GM18508 (cell line): ENCODE measurements at regions not wholly inside any gene's neighbourhood (a gene's known extent, or its start where the extent isn't known, plus 50 kb on each side); places are given as distances from the start of the nearest gene placed in this dataset.
"Not testable (repeated sequence)": the region's sequence is repeated elsewhere in the genome, so short reads cannot be mapped to it uniquely, and the experiment has no call there.

Source experiments
- ATAC-seq: cut with Tn5 transposase; IDR thresholded peaks from one replicate; pipeline ENCODE4 v1.9.1; 2021; ENCODE audit warnings: moderate number of reproducible peaks; ENCODE audit not compliant: insufficient read depth, unreplicated experiment

DNA sequence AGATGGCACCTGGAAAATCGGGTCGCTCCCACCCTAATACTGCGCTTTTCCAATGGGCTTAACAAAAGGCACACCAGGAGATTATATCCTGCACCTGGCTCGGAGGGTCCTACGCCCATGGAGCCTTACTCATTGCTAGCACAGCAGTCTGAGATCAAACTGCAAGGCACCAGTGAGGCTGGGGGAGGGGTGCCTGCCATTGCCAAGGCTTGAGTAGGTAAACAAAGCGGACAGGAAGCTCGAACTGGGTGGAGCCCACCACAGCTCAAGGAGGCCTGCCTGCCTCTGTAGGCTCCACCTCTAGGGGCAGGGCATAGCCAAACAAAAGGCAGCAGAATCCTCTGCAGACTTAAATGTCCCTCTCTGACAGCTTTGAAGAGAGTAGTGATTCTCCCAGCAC is 814.8 kb downstream of the SEMA5A start:
- ATAC-seq = not testable (repeated sequence)

- ATAC-seq = no peak
Observed at GRCh38 chr5:8740595-8740994, 805.3 kb downstream of the SEMA5A start.

DNA sequence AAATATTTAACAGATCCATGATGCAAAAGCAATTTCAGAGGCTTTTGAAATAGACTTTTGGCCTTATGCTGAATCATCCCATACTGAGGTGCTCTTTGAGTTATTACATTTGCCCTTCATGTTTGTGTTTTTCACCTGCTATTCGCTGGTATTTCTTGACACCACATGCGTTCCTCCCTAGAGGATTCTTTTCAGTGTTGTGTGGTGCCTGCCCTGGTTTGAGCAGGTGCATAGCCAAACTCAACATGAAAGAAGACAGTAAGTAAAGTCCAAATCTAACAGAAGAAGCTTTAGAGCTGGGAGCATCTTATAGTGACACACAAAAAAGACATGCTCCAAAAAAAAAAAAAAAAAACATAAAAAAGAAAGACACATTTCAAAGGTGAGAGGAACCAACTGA is 796.3 kb downstream of the SEMA5A start:
- ATAC-seq = no peak

DNA sequence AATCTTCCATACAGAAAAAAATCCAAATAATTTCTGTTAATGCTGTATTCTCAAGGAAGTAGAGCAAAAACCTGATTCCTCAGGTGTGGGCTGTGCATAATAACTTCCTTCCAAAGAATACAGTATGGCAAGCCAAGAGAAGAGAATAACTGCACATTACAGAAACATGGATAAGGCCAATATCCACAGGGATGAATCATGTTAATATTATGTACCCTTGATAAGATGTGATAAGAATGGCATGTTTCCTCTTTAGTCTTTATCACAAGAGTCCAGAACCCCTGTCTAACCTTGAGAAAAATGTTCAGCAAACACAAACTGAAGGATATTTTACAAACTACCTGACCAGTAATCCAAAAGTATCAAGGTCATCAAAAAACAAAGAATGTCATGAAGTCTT is 795.8 kb downstream of the SEMA5A start:
- ATAC-seq = no peak

DNA sequence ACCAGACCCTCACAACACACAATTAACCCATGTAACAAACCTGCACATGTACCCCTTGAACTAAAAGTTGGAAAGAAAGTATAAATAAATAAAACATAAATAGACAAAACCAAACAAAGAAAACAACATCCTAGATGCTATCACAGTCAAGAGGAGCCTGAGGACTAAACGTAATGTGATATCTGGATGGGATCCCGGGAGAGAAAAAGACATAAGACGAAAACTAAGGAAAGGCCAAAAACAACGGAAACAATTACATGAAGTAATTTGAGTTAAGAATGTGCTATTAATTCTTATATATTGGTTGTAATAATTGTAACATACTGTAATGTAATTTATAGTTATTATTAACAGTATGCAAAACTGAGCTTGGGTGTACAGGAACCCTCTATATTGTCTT is 793.9 kb downstream of the SEMA5A start:
- no peak for ATAC-seq

DNA sequence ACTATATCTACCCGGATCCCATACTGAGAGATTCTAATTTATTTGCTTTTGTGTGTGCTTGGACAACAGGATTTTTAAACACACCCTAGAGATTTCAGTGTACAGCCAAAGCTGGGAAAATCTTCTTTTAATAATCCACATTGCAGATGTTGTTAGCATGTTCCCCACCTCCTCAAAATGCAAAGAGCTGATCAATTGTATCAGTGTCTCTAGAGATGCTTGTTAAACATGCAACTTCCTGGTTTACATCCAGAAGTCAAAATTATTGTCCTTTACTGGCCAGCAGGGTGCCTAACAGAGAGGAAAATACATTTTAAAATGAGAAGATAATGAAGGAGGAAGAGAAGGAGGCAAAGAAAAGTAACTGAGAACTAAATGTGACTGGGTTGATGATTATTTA is 793.3 kb downstream of the SEMA5A start:
- ATAC-seq = no peak

GRCh38 chr5:8756498-8757084 is 789.3 kb downstream of the SEMA5A start:
- no peak for ATAC-seq

GRCh38 chr5:8765886-8766285 is 780.0 kb downstream of the SEMA5A start:
- no peak for ATAC-seq

DNA sequence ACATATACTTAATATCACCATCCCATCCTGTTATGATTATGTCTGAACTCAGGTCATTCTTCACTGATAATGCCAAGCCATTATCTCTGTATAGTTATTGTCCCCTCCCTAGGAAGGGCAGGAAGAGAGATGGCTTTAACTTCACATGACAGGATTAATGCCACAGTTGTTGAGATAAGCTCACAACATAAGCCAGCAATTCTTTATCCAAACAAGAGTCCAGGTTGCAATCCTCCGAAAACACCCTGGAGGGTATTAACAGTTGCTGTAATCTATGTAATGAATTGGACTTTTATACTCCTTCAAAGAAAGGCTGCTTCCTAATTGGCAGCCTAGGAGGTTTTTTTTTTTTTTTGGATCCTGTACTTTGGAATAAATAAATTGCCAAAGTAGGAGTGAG is 779.4 kb downstream of the SEMA5A start:
- no peak for ATAC-seq

DNA sequence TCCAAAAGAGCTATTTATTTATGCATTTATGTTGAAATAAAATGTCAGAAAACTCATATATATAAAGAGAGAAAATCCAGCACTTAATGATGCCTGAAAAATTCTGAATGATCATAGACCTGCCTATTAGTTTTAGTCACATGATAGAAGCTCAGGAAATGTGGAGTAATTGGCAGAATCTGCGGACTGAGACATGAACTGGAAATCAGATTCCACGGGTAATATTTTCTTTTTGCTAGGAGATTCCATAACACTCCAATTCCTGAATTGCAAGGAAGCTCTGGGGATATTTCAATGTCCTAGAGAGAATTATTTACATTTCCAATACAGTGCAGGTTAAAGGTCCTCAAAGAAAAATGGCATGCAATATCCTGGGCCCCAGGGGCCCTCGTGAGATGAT is 778.8 kb downstream of the SEMA5A start:
- ATAC-seq = no peak

GRCh38 chr5:8767746-8768145 is 778.1 kb downstream of the SEMA5A start:
- no peak for ATAC-seq

DNA sequence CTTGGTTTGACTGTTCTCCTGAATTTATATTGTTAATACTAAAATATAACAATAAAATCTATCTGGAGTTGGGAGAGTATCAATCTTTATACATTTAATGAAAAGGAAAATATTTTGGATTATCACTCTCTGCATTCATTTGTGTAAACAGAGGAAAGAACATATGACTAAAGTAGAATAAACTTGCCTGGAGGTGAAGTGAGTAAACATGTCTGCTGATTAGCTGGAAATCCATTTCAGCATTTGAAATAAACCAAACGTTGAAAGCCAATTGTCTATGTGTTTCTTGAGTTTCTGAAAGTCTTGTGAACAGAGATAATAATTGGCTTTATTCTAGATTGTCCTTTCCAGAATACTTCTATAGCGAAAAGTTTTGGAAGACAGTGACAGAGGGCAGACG is 776.2 kb downstream of the SEMA5A start:
- no peak for ATAC-seq

GRCh38 chr5:8770431-8770830 is 775.4 kb downstream of the SEMA5A start:
- ATAC-seq = no peak

- ATAC-seq = no peak
Observed at GRCh38 chr5:8773046-8773615, 772.7 kb downstream of the SEMA5A start.

DNA sequence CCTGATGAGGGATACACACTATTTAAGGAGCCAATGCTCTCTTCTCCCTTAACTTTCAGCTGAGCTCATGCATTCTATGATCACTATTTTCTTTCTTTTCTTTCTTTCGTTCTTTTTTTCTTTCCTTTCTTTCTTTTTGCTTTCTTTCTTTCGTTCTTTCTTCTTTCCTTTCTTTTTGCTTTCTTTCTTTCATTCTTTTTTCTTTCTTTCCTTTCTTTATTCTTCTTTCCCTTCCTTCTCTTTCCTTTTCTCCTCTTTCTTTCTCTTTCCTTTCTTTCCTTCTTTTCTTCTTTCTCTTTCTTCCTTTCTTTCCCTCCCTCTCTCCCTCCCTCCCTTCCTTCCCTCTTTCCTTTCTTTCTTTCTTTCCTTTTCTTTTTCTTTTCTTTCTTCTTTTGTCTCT is 761.2 kb downstream of the SEMA5A start:
- ATAC-seq = no peak

DNA sequence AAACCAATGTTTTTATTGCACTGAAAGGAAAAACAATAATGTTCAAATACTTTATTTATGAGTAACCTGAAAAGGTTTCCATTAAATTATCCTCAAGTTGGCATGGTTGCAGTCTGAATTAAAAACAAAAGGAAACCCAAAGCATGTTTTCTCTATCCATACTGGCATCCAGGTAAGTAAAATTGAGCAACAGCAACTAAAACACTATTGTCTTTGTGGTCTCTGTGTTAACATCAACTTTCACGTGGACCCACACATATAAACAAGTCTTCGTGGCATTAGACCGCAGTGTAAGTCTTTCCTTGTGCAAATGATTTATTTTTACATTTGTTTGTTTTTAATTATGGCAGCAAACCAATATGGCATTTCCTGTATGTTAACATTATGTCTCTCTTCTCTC is 757.6 kb downstream of the SEMA5A start:
- no peak for ATAC-seq

- no peak for ATAC-seq
Observed at GRCh38 chr5:8805653-8806052, 740.2 kb downstream of the SEMA5A start.

GRCh38 chr5:8807636-8808035 is 738.2 kb downstream of the SEMA5A start:
- no peak for ATAC-seq

DNA sequence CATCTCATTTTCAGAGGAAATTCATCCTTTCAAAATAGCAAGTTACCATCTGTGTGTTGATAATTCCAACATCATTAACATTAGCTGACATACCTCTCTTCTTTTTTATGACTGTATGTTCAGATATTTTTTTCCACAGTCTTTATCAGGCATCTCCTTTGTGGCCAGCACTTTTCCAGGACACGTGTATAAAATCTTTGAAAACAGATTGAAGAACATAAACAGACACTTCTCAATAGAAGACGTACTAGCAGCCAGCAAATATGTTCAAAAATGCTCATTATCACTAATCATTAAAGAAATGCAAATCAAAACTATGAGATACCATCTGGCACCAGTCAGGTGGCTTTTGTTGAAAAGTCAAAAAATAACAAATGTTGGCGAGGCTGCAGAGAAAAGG is 734.3 kb downstream of the SEMA5A start:
- no peak for ATAC-seq

DNA sequence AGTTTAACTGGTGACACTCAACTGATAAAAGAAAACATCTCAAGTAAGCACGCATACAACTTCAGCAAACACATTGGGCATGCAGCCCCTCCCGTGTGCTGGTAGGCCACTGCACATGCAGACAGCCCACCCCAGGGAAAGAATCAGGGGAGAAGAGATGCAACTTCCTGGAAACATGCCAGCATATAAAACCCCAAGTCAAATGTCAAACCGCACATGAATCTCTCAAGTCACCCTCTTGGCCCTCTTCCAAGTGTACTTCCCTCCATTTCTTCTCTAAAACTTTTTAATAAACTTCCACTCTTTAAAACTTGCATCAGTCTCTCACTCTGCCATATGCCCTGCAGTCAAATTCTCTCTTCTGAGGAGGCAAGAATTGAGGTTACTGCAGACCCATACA is 732.7 kb downstream of the SEMA5A start:
- no peak for ATAC-seq

DNA sequence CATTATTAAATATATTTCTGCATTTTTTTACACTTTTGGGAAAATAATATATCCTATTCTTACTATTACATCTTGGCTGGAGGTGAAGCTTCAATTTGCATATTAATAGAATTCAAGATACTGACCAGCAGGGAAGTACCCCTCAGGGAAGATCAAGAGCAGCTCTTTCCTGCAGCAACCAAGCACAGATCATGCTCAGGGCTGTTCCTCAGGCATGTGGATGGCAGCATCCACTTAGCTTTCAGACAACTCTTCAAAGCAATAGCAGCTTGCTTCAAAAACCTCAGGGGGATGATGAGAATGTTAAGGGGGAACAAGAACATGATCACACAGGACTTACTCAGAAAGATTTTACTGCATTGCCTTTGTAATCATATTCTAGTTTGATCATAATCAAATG is 731.8 kb downstream of the SEMA5A start:
- no peak for ATAC-seq

- ATAC-seq = no peak
Observed at GRCh38 chr5:8824371-8824770, 721.5 kb downstream of the SEMA5A start.
